ENCODE measurements at regions not wholly inside any gene's neighbourhood (a gene's known extent, or its start where the extent isn't known, plus 50 kb on each side); places are given as distances from the start of the nearest gene placed in this dataset.

DNA sequence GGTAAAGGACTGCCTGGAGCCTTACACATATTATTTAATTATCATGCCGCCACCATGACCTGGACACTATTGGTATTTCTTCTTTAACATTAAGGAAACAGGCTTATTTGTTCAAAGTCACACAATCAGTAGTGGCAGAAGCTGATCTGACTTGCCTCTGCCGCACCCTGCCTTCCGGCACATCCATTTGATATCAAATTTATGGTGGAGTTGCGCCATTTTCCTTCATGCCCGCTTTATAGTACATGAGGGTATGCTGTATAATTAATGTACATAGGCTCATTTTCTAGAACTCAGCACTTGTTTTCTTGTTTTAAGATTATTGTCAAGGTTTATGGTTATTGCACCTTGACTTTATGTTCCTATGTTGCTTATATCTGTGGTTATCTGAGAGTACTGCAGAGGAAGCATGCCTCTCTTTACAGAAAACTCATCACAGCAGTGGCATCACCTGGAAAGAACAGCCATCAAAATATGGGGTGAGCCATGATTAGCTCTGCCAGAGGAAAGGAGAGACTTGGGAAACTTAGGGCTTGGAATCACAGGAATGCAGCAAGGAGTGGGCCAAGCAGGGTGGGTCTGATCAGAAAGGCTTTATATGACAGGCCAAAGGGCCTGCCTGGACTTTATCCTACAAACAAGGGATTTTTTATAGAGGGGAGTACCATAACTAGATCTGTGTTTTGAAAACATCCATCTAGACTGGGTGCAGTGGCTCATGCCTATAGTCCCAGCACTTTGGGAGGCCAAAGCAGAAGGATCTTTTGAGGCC, 72.2 kb upstream of the GJB5 start:
- Histone ChIP-seq H3K4me2 (no peak overlapping the region), H3K4me3 (no peak overlapping the region), H3K9me3 (no peaks in the 10 kb centered on the region), H3K4me1 (no peaks in the 10 kb centered on the region), H3K27ac (no peak overlapping the region)
- no peak for TF ChIP-seq CHD2 (IDR thresholded peaks at IDR 0.05; ENCODE audit: low read length, partially characterized antibody)
- ChIA-PET CTCF (interaction anchor here (1.1 to 2.4 kb wide), 3 partner anchors 11 to 60 kb away, joined by 3 to 9 read pairs (median 4); no protein-coding TSS in a partner anchor), POLR2A (no interaction called here)
- ATAC-seq = no peak
- no peak for DNase-seq (ENCODE audit: low read depth in 1 of 2, low spot score in 1 of 2)
- FAIRE-seq = no peak
- 70% methylated on average over 5 of the region's 5 CpGs for WGBS (ENCODE audit: missing lambda C conversion rate)

DNA sequence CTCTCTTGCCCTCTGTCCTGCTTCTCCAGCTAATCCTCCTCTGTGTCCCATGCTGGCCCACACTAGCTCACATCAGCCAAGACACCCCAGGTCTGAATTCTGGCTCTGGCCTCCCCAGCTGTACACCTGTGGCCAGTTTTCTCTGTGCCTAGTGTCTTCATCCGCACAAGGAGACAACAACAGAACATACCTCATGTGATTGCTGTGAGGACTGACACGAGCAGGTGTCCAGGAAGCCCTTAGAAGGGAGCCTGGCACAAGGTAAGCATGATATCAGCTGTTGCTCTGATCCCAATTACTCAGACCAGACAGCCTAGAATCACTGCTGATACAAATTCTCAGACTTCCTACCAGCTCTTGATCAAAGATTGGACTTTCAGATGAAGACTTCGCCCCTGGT, 71.2 kb upstream of the GJB5 start:
- no peaks in the 10 kb centered on the region for H3K9me3 ChIP-seq
- H3K4me2 ChIP-seq = no peak overlapping the region
- DNase-seq (ENCODE audit: low read depth in 1 of 2, low spot score in 1 of 2) (no peak), ATAC-seq (no peak), FAIRE-seq (no peak)
- H3K27ac ChIP-seq = no peak overlapping the region
- no peak overlapping the region for H3K4me3 ChIP-seq
- WGBS (ENCODE audit: missing lambda C conversion rate) = 28% methylated on average over 3 of the region's 3 CpGs
- CTCF ChIA-PET = interaction anchor here (1.4 to 2.4 kb wide), 2 partner anchors 10 to 59 kb away, joined by 4 to 9 read pairs; no protein-coding TSS in a partner anchor
- POLR2A ChIA-PET = no interaction called here
- TF ChIP-seq HOXA7 (CRISPR knock-in tag; IDR thresholded peaks at IDR 0.05) (no peak), NR3C1 (IDR thresholded peaks at IDR 0.05) (no peak), POLR2AphosphoS2 (conservative IDR thresholded peaks at IDR 0.05; ENCODE audit: low read length) (no peak), RARB (CRISPR knock-in tag; IDR thresholded peaks at IDR 0.05) (no peak), RAD21 (conservative IDR thresholded peaks at IDR 0.05 in 1 of 2, IDR thresholded peaks at IDR 0.05 in 1 of 2) (no peak), POLR2A (IDR thresholded peaks at IDR 0.05; ENCODE audit: low read length) (no peak), ELK1 (IDR thresholded peaks at IDR 0.05; ENCODE audit: low read depth, low read length) (no peak), CBX8 (IDR thresholded peaks at IDR 0.05) (no peak), ZC3H11A (IDR thresholded peaks at IDR 0.05) (no peak), PHF8 (IDR thresholded peaks at IDR 0.05; ENCODE audit: borderline replicate concordance, low read depth) (no peak), EP300 (IDR thresholded peaks at IDR 0.05) (no peak), HEYL (CRISPR knock-in tag; IDR thresholded peaks at IDR 0.05) (no peak), SMC3 (IDR thresholded peaks at IDR 0.05) (no peak), TFCP2L1 (CRISPR knock-in tag; IDR thresholded peaks at IDR 0.05) (no peak), EHMT2 (IDR thresholded peaks at IDR 0.05; ENCODE audit: low read depth) (no peak), JUNB (IDR thresholded peaks at IDR 0.05) (no peak)
- TF ChIP-seq, protein P1, sequence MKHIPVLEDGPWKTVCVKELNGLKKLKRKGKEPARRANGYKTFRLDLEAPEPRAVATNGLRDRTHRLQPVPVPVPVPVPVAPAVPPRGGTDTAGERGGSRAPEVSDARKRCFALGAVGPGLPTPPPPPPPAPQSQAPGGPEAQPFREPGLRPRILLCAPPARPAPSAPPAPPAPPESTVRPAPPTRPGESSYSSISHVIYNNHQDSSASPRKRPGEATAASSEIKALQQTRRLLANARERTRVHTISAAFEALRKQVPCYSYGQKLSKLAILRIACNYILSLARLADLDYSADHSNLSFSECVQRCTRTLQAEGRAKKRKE (CRISPR knock-in tag; IDR thresholded peaks at IDR 0.05; ENCODE audit: low read depth) = no peak
- TF ChIP-seq, protein P2, sequence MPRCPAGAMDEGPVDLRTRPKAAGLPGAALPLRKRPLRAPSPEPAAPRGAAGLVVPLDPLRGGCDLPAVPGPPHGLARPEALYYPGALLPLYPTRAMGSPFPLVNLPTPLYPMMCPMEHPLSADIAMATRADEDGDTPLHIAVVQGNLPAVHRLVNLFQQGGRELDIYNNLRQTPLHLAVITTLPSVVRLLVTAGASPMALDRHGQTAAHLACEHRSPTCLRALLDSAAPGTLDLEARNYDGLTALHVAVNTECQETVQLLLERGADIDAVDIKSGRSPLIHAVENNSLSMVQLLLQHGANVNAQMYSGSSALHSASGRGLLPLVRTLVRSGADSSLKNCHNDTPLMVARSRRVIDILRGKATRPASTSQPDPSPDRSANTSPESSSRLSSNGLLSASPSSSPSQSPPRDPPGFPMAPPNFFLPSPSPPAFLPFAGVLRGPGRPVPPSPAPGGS (IDR thresholded peaks at IDR 0.05) = no peak
- TF ChIP-seq, protein P3, sequence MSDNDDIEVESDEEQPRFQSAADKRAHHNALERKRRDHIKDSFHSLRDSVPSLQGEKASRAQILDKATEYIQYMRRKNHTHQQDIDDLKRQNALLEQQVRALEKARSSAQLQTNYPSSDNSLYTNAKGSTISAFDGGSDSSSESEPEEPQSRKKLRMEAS (IDR thresholded peaks at IDR 0.05) = no peak
- H3K4me1 ChIP-seq = no peaks in the 10 kb centered on the region

DNA sequence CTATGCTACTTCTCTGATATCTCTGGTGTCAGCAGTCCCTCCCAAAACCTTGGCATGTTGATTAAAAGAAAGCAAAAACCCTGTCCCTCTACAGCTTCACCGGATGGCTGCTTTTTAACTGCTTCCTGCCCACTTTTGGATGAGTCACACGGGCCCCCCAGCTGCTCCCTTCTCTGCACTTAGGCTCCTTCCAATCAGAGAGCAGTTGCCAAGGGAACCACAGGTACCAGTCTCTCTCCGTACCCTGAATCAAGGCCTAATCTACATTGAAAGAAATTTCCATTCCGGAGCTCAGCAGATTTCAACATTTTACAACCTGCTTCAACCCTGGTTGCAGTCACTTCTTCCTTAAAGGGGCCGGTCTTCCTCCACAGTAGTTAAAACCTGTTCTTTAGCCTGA, 70.6 kb upstream of the GJB5 start:
- DNase-seq (ENCODE audit: low read depth in 1 of 2, low spot score in 1 of 2) (no peak), FAIRE-seq (no peak), ATAC-seq (no peak)
- WGBS (ENCODE audit: missing lambda C conversion rate) = 9% methylated on average over 5 of the region's 5 CpGs
- Histone ChIP-seq H3K4me3 (no peak overlapping the region), H3K4me1 (no peaks in the 10 kb centered on the region), H3K9me3 (no peaks in the 10 kb centered on the region), H3K27ac (no peak overlapping the region), H3K4me2 (no peak overlapping the region)
- no peak for TF ChIP-seq HES2 (IDR thresholded peaks at IDR 0.05)
- no peak for TF ChIP-seq CBX8 (IDR thresholded peaks at IDR 0.05)
- TF ChIP-seq RNF2 (IDR thresholded peaks at IDR 0.05; ENCODE audit: borderline replicate concordance, low read depth) = no peak
- ChIA-PET POLR2A (no interaction called here), CTCF (interaction anchor here (2.4 kb wide), 1 partner anchor 58 kb away, joined by 9 read pairs; no protein-coding TSS in a partner anchor)
